Breast epithelium (tissue), 4 donors: ENCODE measurements at regions not wholly inside any gene's neighbourhood (a gene's known extent, or its start where the extent isn't known, plus 50 kb on each side); places are given as distances from the start of the nearest gene placed in this dataset.

Experiments used
- DNase-seq, 2 donors: peaks; one replicate each; pipeline ENCODE4 v3.0.0-alpha.2; 2019; ENCODE audit warnings: low spot score in 2 of 2
- H3K27ac ChIP-seq, 2 donors: fragments of 200-600 bp; sonication (generic) in 1 of 2; one replicate each; pipeline ENCODE4 v1.5.1; 2016 to 2019; ENCODE audit warnings: mild to moderate bottlenecking in 1 of 2
- H3K27me3 ChIP-seq, 2 donors: fragments of 200-600 bp; sonication (generic) in 1 of 2; one replicate each; pipeline versions ENCODE4 v1.5.1 to v1.6.0; 2017 to 2019; ENCODE audit warnings: control low read depth in 1 of 2, mild to moderate bottlenecking in 1 of 2
- H3K36me3 ChIP-seq: fragments of 200-600 bp; one replicate; pipeline ENCODE4 v1.5.1; 2019
- H3K4me1 ChIP-seq, 2 donors: fragments of 200-600 bp; sonication (generic); one replicate each; pipeline ENCODE4 v1.5.1; 2016 to 2019; ENCODE audit warnings: control low read depth in 1 of 2
- H3K4me3 ChIP-seq, 3 donors: fragments of 200-600 bp; sonication (generic); 1 replicate in 2 of 3; 2 replicates in 1 of 3; pipeline ENCODE4 v1.5.1; 2016 to 2019; ENCODE audit warnings: mild to moderate bottlenecking in 3 of 3, moderate library complexity in 2 of 3
- H3K9me3 ChIP-seq, 2 donors: fragments of 200-600 bp; sonication (generic) in 1 of 2; one replicate each; pipeline ENCODE4 v1.5.1; 2016 to 2019; ENCODE audit warnings: control low read depth in 1 of 2
- POLR2A ChIP-seq: fragments of 450-650 bp; IDR thresholded peaks from one replicate; pipeline ENCODE4 v1.6.1; 2016; ENCODE audit warnings: antibody characterized with exemption, mild to moderate bottlenecking, moderate library complexity
- POLR2AphosphoS5 ChIP-seq, 3 donors: sonication (generic); formaldehyde crosslinking; IDR thresholded peaks; one replicate each; pipeline ENCODE4 v1.6.1; 2017; ENCODE audit warnings: antibody characterized with exemption in 3 of 3
- intact Hi-C: fragments of 100-400 bp; cut with DNase I; formaldehyde crosslinking; loops from one replicate; pipeline ENCODE4 v1.15.1; 2023; ENCODE audit warnings: low total_unique reads
- TF ChIP-seq, protein P1 (sequence below), 3 donors: fragments of 450-650 bp; IDR thresholded peaks; one replicate each; pipeline ENCODE4 v1.5.1; 2016 to 2017; ENCODE audit warnings: antibody characterized with exemption in 3 of 3, mild to moderate bottlenecking in 3 of 3, moderate library complexity in 3 of 3

DNA sequence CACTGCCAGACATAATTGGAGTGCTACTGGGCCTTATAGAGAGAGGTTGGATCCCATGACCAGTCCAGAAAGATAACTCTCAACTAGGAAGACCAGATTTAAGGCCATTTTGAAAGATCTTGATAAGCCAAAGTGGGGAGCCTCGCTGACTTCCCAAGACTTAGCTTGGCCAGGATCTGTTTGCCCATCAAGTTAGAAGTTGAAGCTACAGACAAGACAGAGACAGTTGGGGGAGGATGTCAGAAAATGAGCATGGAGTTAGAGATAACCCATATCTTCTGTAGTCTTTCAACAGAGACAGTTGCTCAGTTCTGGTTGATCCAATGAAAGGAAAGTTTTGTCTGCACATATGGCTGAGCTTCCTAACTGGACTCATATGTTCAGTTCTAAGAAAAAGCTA is 267.4 kb downstream of the HS3ST3A1 start:
- no peak overlapping the region for H3K27ac ChIP-seq
- intact Hi-C loops, result no loop called here
- no peak for DNase-seq
- no peaks in the 10 kb centered on the region for H3K27me3 ChIP-seq
- H3K4me1 ChIP-seq, result no peaks in the 10 kb centered on the region
- H3K4me3 ChIP-seq, result no peak overlapping the region
- no peaks in the 10 kb centered on the region for H3K36me3 ChIP-seq
- TF ChIP-seq, protein P1, sequence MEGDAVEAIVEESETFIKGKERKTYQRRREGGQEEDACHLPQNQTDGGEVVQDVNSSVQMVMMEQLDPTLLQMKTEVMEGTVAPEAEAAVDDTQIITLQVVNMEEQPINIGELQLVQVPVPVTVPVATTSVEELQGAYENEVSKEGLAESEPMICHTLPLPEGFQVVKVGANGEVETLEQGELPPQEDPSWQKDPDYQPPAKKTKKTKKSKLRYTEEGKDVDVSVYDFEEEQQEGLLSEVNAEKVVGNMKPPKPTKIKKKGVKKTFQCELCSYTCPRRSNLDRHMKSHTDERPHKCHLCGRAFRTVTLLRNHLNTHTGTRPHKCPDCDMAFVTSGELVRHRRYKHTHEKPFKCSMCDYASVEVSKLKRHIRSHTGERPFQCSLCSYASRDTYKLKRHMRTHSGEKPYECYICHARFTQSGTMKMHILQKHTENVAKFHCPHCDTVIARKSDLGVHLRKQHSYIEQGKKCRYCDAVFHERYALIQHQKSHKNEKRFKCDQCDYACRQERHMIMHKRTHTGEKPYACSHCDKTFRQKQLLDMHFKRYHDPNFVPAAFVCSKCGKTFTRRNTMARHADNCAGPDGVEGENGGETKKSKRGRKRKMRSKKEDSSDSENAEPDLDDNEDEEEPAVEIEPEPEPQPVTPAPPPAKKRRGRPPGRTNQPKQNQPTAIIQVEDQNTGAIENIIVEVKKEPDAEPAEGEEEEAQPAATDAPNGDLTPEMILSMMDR (IDR thresholded peaks at IDR 0.05), result no peak
- no peak for TF ChIP-seq POLR2A
- no peak for TF ChIP-seq POLR2AphosphoS5 (IDR thresholded peaks at IDR 0.05)
- H3K9me3 ChIP-seq, result no peaks in the 10 kb centered on the region

DNA sequence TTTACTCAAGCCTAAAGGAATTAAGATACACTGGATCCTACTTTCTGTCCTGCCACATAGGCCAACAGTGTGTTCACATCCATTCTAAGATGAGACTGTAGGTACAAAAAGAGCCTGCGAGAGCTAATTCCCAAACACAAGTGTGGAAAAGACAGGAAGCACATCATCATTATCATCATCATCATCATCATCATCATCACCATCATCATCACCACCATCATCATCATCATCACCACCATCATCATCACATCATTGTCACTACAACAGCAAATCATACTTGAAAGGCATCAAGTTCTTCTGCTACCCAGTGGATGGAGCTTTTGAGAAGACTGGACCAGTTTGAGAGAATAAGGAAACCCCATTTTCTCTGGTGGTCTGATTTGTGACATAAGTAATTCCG is 268.1 kb downstream of the HS3ST3A1 start:
- Histone ChIP-seq H3K4me1 (no peaks in the 10 kb centered on the region), H3K36me3 (no peaks in the 10 kb centered on the region), H3K27ac (no peak overlapping the region), H3K4me3 (no peak overlapping the region), H3K9me3 (no peaks in the 10 kb centered on the region), H3K27me3 (no peaks in the 10 kb centered on the region)
- DNase-seq, result no peak
- TF ChIP-seq POLR2AphosphoS5 (IDR thresholded peaks at IDR 0.05) (no peak), POLR2A (no peak)
- TF ChIP-seq, protein P1 (IDR thresholded peaks at IDR 0.05), result no peak
- intact Hi-C loops, result no loop called here

DNA sequence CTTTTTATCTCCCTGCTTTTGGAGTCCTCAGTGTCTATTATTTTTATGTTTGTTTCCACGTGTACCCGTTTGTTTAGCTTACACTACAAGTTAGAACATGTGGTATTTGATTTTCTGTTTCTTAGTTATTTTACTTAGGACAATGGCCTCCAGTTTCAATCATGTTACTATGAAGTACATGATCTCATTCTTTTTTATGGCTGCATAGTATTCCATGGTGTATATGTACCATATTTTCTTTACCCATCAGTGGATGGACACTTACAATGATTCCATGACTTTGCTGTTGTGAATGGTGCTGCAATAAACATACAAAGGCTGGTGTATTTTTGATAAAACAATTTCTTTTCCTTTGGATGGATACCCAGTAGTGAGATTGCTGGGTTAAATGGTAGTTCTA is 269.5 kb downstream of the HS3ST3A1 start:
- no peak overlapping the region for H3K4me3 ChIP-seq
- intact Hi-C loops, result no loop called here
- H3K27me3 ChIP-seq, result no peaks in the 10 kb centered on the region
- DNase-seq, result no peak
- no peaks in the 10 kb centered on the region for H3K9me3 ChIP-seq
- no peaks in the 10 kb centered on the region for H3K36me3 ChIP-seq
- no peak overlapping the region for H3K27ac ChIP-seq
- TF ChIP-seq, protein P1 (IDR thresholded peaks at IDR 0.05), result no peak
- TF ChIP-seq POLR2AphosphoS5 (IDR thresholded peaks at IDR 0.05), result no peak
- no peaks in the 10 kb centered on the region for H3K4me1 ChIP-seq

DNA sequence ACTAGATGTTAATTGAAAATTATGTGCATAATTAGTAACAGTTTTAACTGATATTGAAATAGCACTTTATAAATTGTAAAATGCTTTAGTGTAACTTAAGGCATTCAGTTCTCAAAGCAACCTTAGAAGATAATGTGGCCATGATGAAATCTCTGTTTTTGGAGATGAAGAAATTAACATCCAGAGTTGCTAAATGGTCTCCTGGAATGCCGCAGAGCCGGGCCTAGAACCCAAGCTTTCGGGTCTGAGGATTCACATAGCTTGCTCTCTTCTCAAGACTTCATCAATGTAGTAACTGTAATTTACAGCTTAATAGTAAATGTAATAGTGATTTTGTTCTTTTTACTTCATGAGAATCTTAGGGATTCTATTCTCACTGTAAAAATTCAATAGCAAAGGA is 272.3 kb downstream of the HS3ST3A1 start:
- Histone ChIP-seq H3K9me3 (no peaks in the 10 kb centered on the region), H3K4me3 (no peak overlapping the region), H3K27ac (no peak overlapping the region), H3K36me3 (no peaks in the 10 kb centered on the region), H3K4me1 (no peaks in the 10 kb centered on the region), H3K27me3 (no peaks in the 10 kb centered on the region)
- DNase-seq, result no peak
- intact Hi-C loops, result no loop called here
- TF ChIP-seq, protein P1 (IDR thresholded peaks at IDR 0.05), result no peak
- TF ChIP-seq POLR2A (no peak), POLR2AphosphoS5 (IDR thresholded peaks at IDR 0.05) (no peak)

DNA sequence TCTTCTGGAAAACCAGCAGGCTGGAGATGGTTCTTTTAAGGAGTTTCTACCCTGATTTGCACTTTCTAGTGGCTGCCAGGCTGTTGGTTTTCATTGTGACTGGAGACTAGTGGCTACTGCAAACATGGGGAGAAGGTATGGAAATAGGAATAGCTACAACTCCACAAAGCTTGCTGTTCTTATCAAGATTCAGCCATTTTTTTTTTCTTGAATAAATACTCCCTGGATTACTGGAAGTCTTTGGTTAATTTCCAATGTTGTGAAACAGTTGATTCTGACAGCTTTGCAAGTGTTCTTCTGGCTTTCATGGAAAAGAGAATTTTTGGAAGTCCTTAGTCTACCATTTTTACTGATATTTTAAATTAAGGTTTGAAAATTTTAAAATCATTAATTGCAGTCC is 277.7 kb downstream of the HS3ST3A1 start:
- Histone ChIP-seq H3K27me3 (no peaks in the 10 kb centered on the region), H3K27ac (no peak overlapping the region), H3K4me1 (no peaks in the 10 kb centered on the region), H3K36me3 (no peaks in the 10 kb centered on the region), H3K9me3 (no peaks in the 10 kb centered on the region), H3K4me3 (no peak overlapping the region)
- TF ChIP-seq, protein P1 (IDR thresholded peaks at IDR 0.05), result no peak
- TF ChIP-seq POLR2A (no peak), POLR2AphosphoS5 (IDR thresholded peaks at IDR 0.05) (no peak)
- intact Hi-C loops, result no loop called here
- DNase-seq, result no peak
